Fibroblast of mammary gland (primary cell): ENCODE measurements at regions not wholly inside any gene's neighbourhood (a gene's known extent, or its start where the extent isn't known, plus 50 kb on each side); places are given as distances from the start of the nearest gene placed in this dataset.
A peak's percentile ranks its signal among the peaks of the same experiment; 100 is the strongest.

Experiments used
- DNase-seq: peaks from one replicate; pipeline ENCODE4 v3.0.0-alpha.2; 2010; ENCODE audit warnings: low read depth
- H3K4me3 ChIP-seq: 2 replicates; pipeline ENCODE4 v1.5.1; 2011; ENCODE audit warnings: low read depth, mild to moderate bottlenecking, low read length, moderate library complexity; ENCODE audit not compliant: control insufficient read depth
- TF ChIP-seq, protein P1 (sequence below): conservative IDR thresholded peaks from 2 replicates; pipeline ENCODE4 v1.5.1; 2011; ENCODE audit warnings: low read depth, low read length, inconsistent platforms; ENCODE audit not compliant: control insufficient read depth, insufficient read depth

DNA sequence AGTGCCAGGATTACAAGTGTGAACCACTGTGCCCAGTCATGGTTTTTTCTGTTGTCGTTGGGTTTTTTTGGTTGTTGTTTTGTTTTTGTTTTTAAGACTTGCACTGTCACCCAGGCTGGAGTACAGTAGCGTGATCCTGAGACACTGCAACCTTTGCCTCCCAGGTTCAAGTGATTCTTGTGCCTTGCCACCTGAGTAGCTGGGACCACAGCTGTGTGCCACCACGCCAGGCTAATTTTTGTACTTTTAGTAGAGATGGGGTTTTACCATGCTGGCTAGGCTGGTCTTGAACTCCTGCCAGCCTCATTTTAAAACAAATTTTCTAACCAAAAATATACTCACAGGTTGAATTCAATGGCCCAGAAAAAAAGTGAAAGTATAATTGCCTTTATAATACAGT, 174.1 kb downstream of the AHR start:
- H3K4me3 ChIP-seq = no peak overlapping the region
- DNase-seq = no peak
- TF ChIP-seq, protein P1, sequence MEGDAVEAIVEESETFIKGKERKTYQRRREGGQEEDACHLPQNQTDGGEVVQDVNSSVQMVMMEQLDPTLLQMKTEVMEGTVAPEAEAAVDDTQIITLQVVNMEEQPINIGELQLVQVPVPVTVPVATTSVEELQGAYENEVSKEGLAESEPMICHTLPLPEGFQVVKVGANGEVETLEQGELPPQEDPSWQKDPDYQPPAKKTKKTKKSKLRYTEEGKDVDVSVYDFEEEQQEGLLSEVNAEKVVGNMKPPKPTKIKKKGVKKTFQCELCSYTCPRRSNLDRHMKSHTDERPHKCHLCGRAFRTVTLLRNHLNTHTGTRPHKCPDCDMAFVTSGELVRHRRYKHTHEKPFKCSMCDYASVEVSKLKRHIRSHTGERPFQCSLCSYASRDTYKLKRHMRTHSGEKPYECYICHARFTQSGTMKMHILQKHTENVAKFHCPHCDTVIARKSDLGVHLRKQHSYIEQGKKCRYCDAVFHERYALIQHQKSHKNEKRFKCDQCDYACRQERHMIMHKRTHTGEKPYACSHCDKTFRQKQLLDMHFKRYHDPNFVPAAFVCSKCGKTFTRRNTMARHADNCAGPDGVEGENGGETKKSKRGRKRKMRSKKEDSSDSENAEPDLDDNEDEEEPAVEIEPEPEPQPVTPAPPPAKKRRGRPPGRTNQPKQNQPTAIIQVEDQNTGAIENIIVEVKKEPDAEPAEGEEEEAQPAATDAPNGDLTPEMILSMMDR = no peak

DNA sequence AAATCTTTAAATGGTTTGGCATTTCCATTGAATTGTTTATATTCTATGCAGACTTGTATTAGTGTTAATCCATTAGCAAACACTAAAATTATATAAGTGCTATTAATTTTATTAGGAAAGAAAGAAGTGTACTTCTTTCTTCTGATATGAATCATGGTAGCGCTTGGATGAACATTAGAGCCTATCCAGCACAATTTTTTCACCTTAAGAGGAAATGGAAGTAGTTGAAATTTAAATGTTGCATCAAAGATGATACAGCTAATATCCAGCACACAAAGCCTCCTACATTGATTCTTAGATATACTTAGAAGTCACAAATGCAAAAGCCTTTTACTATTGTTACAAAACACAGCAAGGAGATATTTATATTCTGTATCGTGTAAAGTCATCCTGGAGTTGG, 174.5 kb downstream of the AHR start:
- TF ChIP-seq, protein P1 = no peak
- DNase-seq = no peak
- H3K4me3 ChIP-seq = no peak overlapping the region

DNA sequence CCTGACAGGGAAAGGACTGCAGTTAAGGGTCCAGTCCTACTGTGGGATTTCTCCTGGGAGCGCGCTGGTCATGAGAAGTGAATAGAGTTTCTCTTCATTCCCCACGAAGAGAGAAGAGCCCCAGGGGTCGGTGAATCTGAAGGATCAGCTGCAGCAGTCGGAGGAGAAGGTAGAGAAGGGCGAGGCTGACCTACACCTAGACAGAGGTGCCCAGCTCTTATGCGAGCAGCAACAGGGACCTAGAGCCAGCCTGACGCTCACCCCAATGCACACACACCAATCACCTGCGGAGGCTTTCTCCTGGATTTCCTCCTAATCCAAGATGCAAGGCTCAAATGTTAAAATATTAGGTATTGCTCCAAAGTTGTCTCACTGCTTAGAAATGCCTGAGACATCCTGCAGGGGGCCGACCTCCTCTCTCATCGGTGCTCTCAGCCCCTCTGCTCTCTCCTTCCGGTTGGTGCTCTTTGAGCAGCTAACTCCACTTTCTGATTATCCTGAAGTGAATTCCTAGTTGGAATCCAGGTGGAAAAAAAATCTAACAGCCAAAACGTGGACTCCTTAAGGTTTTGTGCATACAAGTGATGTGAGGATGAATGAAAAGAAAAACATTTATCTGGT, 176.4 kb downstream of the AHR start:
- TF ChIP-seq, protein P1 = peak; percentile 25
- DNase-seq = no peak
- no peak overlapping the region for H3K4me3 ChIP-seq

DNA sequence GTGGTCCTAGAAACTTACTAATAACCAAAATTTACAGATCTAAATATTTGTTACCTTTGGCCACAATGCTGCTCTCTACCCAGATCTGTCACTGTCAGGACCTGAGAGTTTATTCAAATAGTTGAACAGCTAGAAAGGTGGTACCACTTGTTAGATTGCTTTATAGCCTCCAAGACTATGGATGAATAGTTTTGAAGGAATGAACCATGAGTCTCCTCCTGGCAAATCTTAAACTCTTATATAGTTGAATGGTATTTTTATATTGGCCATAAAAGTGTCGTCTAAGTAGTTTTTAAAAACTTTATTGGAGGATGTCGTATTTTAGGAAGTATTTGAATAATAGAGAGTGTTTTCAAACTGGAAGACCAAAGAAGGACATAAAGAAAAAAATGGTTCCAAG, 178.7 kb downstream of the AHR start:
- DNase-seq = no peak
- H3K4me3 ChIP-seq = no peak overlapping the region
- TF ChIP-seq, protein P1 = no peak

DNA sequence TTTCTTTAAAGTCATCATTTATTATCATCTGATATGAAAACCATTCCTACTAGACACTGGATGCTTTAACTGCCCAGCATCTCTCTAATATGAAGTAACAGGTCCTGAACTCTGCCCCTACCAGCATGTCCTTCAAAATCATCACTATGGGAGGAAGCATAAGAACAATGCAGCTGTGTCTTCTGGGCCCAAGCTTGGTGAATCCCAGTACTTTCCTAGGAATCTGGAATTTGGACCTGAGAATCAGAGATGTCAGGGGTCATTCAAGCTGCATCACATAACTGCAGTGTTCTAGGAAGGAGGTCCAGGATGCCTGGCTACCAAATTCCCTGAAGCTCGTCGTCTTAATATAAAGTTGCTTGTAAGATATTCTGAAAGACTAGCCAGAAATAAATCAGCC, 182.7 kb downstream of the AHR start:
- no peak overlapping the region for H3K4me3 ChIP-seq
- TF ChIP-seq, protein P1 = no peak
- no peak for DNase-seq

DNA sequence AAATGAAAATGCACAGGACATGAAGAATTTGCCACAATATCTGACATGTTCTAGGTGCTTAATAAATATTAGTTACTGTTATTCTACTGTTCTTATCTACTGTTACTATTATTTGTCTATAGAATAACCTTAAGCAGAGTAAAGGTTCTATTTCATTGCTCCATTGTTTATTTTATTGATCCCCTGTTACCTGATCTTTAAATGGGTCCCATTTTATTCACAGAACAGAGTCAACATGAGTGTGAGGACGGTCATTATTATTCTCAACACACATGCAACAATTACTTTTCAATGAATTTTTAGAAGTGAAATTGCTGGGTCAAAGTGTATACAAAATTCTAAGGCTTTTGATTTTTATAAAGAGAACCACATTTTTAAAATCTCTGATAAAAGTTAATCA, 186.9 kb downstream of the AHR start:
- TF ChIP-seq, protein P1 = no peak
- no peak overlapping the region for H3K4me3 ChIP-seq
- DNase-seq = no peak

DNA sequence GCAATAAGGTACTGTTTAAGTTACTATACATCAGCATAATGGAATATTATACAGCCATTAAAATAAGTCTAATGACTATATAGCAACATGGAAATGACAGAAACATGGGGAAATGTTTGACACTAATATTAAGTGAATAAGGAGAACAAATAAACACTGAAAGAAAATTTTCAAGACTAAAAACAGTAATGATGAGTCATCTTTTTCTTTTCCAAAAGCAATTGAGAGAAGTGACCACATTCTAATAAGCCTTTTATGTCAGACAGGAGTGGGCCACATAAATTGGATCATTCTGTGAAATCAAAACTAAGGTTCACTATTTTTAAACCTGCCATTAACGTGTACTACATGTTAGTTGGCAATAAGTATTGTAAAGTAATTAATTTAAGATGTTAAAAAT, 187.5 kb downstream of the AHR start:
- no peak overlapping the region for H3K4me3 ChIP-seq
- TF ChIP-seq, protein P1 = no peak
- peak; percentile 39 for DNase-seq
